A673 (cell line): ENCODE measurements at regions not wholly inside any gene's neighbourhood (a gene's known extent, or its start where the extent isn't known, plus 50 kb on each side); places are given as distances from the start of the nearest gene placed in this dataset.

Experiments
- BruUV-seq: library from RNA; stranded (reverse); fragments of 400-500 nt; replicated peaks from 2 replicates; lab custom pipeline; 2021; lab: Mats Ljungman, UMichigan
- CTCF ChIA-PET: fragments of 300-600 bp; sonication (Branson Sonifier 250); formaldehyde crosslinking; loops from one replicate; lab custom pipeline; 2022; ENCODE audit warnings: antibody characterized with exemption; lab: Charles Lee
- POLR2A ChIA-PET: fragments of 300-600 bp; sonication (Branson Sonifier 250); formaldehyde crosslinking; loops from one replicate; lab custom pipeline; 2022; ENCODE audit warnings: antibody characterized with exemption; ENCODE audit not compliant: low non-redundant PET; lab: Charles Lee
- DNase-seq: peaks from one replicate; pipeline ENCODE4 v3.0.0-alpha.2; 2015; ENCODE audit warnings: low spot score
- H3K27ac ChIP-seq: fragments of 200-600 bp; sonication (generic); 2 replicates; pipeline ENCODE4 v1.5.1; 2016; ENCODE audit warnings: mixed run types, low read depth, mild to moderate bottlenecking, mixed read lengths, antibody characterized with exemption, low read length; ENCODE audit not compliant: poor library complexity, severe bottlenecking
- H3K27me3 ChIP-seq: fragments of 200-600 bp; sonication (generic); replicated peaks from 2 replicates; pipeline ENCODE4 v1.6.1; 2017; ENCODE audit warnings: mixed run types, low read depth, mild to moderate bottlenecking, mixed read lengths, antibody characterized with exemption, low read length; ENCODE audit not compliant: insufficient read depth, poor library complexity
- H3K36me3 ChIP-seq: fragments of 200-600 bp; sonication (generic); 2 replicates; pipeline ENCODE4 v1.6.1; 2016; ENCODE audit warnings: mixed run types, mild to moderate bottlenecking, mixed read lengths, antibody characterized with exemption, low read length; ENCODE audit not compliant: insufficient read depth, poor library complexity, severe bottlenecking
- H3K4me1 ChIP-seq: fragments of 200-600 bp; sonication (generic); 2 replicates; pipeline ENCODE4 v1.6.1; 2017; ENCODE audit warnings: mixed run types, mild to moderate bottlenecking, mixed read lengths, antibody characterized with exemption, low read length; ENCODE audit not compliant: insufficient read depth, poor library complexity, severe bottlenecking
- H3K4me3 ChIP-seq: fragments of 200-600 bp; sonication (generic); 2 replicates; pipeline ENCODE4 v1.5.1; 2016; ENCODE audit warnings: low read depth, mixed run types, mild to moderate bottlenecking, mixed read lengths, low read length; ENCODE audit not compliant: poor library complexity, severe bottlenecking
- H3K9me3 ChIP-seq: fragments of 200-600 bp; sonication (generic); 2 replicates; pipeline ENCODE4 v1.6.1; 2016; ENCODE audit warnings: mixed run types, low read depth, mild to moderate bottlenecking, mixed read lengths, antibody characterized with exemption, low read length; ENCODE audit not compliant: poor library complexity, severe bottlenecking
- EZH2 ChIP-seq: fragments of 200-600 bp; sonication (generic); IDR thresholded peaks from 2 replicates; pipeline ENCODE4 v1.6.1; 2017; ENCODE audit warnings: borderline replicate concordance, low read depth, mild to moderate bottlenecking, mixed read lengths, antibody characterized with exemption, low read length; ENCODE audit not compliant: poor library complexity, severe bottlenecking
- intact Hi-C: fragments of 100-400 bp; cut with micrococcal nuclease; formaldehyde crosslinking; loops from one replicate; pipeline ENCODE4 v1.10.0; 2022; ENCODE audit not compliant: unreplicated experiment
- TF ChIP-seq, protein P1 (sequence below): fragments of 300-800, 200-600 bp; sonication (generic); conservative IDR thresholded peaks from 2 replicates; pipeline ENCODE4 v1.5.1; 2017; ENCODE audit warnings: low read depth, mild to moderate bottlenecking, antibody characterized with exemption, low read length, moderate library complexity, mixed read lengths

GRCh38 chr4:135166661-135167060, 965.1 kb upstream of the PABPC4L start:
- no peak for DNase-seq
- no peaks in the 10 kb centered on the region for H3K9me3 ChIP-seq
- ChIA-PET CTCF (no interaction called here), POLR2A (no interaction called here)
- no peaks in the 10 kb centered on the region for H3K4me1 ChIP-seq
- intact Hi-C loops: no loop called here
- H3K27me3 ChIP-seq: no peaks in the 10 kb centered on the region
- no peak for TF ChIP-seq EZH2
- TF ChIP-seq, protein P1, sequence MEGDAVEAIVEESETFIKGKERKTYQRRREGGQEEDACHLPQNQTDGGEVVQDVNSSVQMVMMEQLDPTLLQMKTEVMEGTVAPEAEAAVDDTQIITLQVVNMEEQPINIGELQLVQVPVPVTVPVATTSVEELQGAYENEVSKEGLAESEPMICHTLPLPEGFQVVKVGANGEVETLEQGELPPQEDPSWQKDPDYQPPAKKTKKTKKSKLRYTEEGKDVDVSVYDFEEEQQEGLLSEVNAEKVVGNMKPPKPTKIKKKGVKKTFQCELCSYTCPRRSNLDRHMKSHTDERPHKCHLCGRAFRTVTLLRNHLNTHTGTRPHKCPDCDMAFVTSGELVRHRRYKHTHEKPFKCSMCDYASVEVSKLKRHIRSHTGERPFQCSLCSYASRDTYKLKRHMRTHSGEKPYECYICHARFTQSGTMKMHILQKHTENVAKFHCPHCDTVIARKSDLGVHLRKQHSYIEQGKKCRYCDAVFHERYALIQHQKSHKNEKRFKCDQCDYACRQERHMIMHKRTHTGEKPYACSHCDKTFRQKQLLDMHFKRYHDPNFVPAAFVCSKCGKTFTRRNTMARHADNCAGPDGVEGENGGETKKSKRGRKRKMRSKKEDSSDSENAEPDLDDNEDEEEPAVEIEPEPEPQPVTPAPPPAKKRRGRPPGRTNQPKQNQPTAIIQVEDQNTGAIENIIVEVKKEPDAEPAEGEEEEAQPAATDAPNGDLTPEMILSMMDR: no peak
- H3K4me3 ChIP-seq: no peak overlapping the region
- BruUV-seq: no TSS peak
- no peaks in the 10 kb centered on the region for H3K36me3 ChIP-seq
- no peak overlapping the region for H3K27ac ChIP-seq

DNA sequence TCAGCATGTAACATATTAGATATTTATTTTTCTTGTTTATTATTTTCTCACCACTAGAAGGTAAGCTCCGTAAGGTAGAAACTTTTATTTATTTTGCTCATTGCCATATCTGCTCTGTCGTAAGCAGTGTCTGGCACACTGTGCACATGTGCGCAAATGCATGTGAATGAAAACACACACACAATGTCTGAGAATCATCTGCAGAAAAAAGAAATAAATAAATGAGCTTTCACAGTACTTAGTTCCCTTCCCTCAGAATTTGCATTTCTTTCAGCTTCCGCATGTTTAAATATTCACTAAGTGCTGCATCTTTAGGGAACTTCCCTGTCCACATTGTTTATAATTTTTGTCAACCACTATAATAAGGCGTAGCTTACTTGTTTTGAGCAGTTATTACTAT, 963.0 kb upstream of the PABPC4L start:
- intact Hi-C loops: no loop called here
- no peak overlapping the region for H3K27ac ChIP-seq
- no peaks in the 10 kb centered on the region for H3K9me3 ChIP-seq
- H3K4me1 ChIP-seq: no peaks in the 10 kb centered on the region
- BruUV-seq: no TSS peak
- CTCF ChIA-PET: interaction anchor here (0.7 kb wide), 1 partner anchor 50 kb away, joined by 3 read pairs; no protein-coding TSS in a partner anchor
- no peak for TF ChIP-seq EZH2
- TF ChIP-seq, protein P1: no peak
- H3K4me3 ChIP-seq: no peak overlapping the region
- DNase-seq: no peak
- POLR2A ChIA-PET: no interaction called here
- no peaks in the 10 kb centered on the region for H3K27me3 ChIP-seq
- no peaks in the 10 kb centered on the region for H3K36me3 ChIP-seq

- no peaks in the 10 kb centered on the region for H3K36me3 ChIP-seq
- H3K9me3 ChIP-seq: no peaks in the 10 kb centered on the region
- no peak overlapping the region for H3K27ac ChIP-seq
- ChIA-PET CTCF (no interaction called here), POLR2A (no interaction called here)
- DNase-seq: no peak
- H3K4me3 ChIP-seq: no peak overlapping the region
- no peaks in the 10 kb centered on the region for H3K27me3 ChIP-seq
- H3K4me1 ChIP-seq: no peaks in the 10 kb centered on the region
- intact Hi-C loops: no loop called here
- TF ChIP-seq, protein P1: no peak
- TF ChIP-seq EZH2: no peak
- BruUV-seq: no TSS peak
Observed at GRCh38 chr4:135144498-135144897, 942.9 kb upstream of the PABPC4L start.
